Adrenal gland (tissue), 5 donors: ENCODE measurements at regions not wholly inside any gene's neighbourhood (a gene's known extent, or its start where the extent isn't known, plus 50 kb on each side); places are given as distances from the start of the nearest gene placed in this dataset.

ENCODE experiments used
- CTCF ChIP-seq, 6 experiments: fragments of 450-650 bp in 4 of 6; fragments of 200-600 bp in 2 of 6; sonication (generic) in 1 of 6; IDR thresholded peaks; 1 replicate in 5 of 6; 2 replicates in 1 of 6; pipeline versions ENCODE4 v1.5.1 to v1.8.0; 2016 to 2021; ENCODE audit warnings: antibody characterized with exemption in 6 of 6, mild to moderate bottlenecking in 2 of 6, moderate library complexity in 1 of 6
- POLR2A ChIP-seq, 2 donors: fragments of 450-650 bp; IDR thresholded peaks; one replicate each; pipeline ENCODE4 v1.6.1; 2017; ENCODE audit warnings: antibody characterized with exemption in 2 of 2, mild to moderate bottlenecking in 2 of 2, moderate library complexity in 1 of 2
- donor health status: DM: no; HTN: no; CAD: no.

- TF ChIP-seq CTCF (IDR thresholded peaks at IDR 0.05) = no peak
- TF ChIP-seq POLR2A (IDR thresholded peaks at IDR 0.05) = no peak
These were observed 238.2 kb downstream of the RBFOX3 start for GRCh38 chr17:79372470-79373238.
